ENCODE measurements at regions not wholly inside any gene's neighbourhood (a gene's known extent, or its start where the extent isn't known, plus 50 kb on each side); places are given as distances from the start of the nearest gene placed in this dataset.
A peak's percentile ranks its signal among the peaks of the same experiment; 100 is the strongest.

DNA sequence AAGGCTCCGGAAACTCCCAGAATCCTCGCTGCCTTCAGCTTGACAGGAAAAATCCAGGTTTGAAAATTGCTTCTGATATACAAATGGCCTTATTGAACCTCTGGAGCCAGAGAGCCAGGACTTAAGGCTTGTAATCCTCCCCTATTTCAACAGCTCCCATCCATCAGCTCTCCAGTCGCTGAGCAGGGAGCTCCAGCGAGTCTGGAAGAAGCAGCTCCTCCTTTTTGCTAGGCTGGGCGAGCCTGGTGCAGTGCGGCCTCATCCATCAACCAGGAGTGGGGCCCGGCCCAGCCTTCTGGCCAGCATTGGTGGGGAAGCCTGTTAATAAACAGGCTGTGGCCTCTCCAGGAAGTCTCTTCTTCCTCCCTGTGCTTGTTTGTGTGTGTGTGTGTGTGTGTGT, 424.4 kb downstream of the TCERG1L start:
- no peak for DNase-seq

DNA sequence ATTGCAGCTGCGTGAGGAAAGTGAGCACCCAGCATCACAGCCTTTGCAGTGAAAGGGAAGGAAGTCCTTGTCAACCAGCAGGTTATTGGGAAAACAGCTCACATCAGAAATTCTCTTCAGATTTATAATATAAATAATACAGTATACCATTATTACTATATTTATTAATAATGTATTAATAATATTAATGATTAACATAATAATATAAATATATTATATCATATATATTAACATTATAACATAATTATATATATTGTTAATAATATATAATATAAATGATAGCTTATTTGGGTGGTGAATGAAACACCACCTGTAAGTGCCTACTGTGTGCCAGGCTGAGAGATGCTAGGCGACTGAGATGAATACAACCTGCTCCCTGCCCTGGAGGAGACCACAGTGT, 423.0 kb downstream of the TCERG1L start:
- DNase-seq, result no peak

- DNase-seq, result no peak
These were observed 422.3 kb downstream of the TCERG1L start for GRCh38 chr10:130889240-130889639.

- no peak for DNase-seq
These were observed 421.7 kb downstream of the TCERG1L start for GRCh38 chr10:130889780-130890179.

GRCh38 chr10:130891066-130891465, 420.5 kb downstream of the TCERG1L start:
- no peak for DNase-seq

DNA sequence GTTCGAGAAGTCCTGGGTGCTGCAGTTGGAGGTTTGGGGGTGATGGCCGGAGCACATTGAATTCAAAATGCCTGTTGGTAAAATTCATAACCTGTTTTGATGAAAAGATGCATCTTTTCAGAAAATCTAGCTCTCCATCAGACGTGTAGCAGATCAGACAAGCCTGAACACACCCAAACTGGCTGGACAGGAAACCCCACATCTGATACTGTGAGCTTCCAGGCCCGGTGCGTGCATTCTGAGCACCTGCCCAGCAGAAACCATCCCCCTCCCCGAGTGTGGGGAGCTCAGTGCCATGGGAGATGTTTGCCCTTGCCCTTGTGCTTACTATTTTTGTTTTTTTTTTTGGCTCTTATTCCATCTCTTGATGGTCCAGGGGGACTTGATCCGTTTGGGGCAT, 417.1 kb downstream of the TCERG1L start:
- no peak for DNase-seq

DNA sequence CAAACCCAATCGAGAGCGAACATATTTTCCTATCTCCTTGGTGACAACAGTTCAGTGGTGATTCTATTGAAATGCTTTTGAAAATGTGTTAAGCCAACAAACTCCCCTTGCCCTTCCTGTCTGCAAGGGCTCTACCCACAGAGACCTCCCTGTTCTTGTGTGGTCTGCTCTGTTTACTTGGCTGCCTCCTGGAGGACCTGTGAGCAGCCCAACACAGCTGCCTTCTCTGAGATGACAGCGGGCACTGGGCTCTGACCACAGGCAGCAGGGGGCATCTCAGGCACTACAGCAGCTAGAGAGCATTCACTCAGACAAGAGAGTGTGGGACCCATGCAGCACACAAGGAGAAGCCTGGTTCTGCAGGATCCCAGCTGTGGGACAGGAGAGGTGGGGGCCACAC, 416.4 kb downstream of the TCERG1L start:
- no peak for DNase-seq

- no peak for DNase-seq
These were observed 413.7 kb downstream of the TCERG1L start for GRCh38 chr10:130897815-130898214.

GRCh38 chr10:130898381-130898780, 413.1 kb downstream of the TCERG1L start:
- DNase-seq, result no peak

DNA sequence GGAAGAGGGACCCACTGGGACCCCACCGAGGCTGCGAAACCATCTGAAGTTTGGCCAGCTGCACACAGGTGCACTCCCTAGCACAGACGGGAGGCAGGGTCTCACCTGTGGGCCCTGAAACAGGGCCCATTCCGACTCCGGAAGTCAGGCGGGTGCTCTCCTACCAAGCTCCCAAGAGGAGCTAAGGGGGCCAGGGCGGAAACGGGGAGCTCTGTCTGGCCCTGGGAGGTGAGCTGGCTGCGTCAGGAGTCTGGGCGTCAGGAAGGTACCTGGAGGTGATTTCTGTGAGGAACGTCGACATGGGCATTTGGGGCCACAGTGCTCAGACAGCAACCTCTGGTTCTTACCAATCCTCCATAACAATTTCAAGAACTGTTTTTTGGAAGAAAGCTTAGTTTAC, 411.7 kb downstream of the TCERG1L start:
- no peak for DNase-seq

DNA sequence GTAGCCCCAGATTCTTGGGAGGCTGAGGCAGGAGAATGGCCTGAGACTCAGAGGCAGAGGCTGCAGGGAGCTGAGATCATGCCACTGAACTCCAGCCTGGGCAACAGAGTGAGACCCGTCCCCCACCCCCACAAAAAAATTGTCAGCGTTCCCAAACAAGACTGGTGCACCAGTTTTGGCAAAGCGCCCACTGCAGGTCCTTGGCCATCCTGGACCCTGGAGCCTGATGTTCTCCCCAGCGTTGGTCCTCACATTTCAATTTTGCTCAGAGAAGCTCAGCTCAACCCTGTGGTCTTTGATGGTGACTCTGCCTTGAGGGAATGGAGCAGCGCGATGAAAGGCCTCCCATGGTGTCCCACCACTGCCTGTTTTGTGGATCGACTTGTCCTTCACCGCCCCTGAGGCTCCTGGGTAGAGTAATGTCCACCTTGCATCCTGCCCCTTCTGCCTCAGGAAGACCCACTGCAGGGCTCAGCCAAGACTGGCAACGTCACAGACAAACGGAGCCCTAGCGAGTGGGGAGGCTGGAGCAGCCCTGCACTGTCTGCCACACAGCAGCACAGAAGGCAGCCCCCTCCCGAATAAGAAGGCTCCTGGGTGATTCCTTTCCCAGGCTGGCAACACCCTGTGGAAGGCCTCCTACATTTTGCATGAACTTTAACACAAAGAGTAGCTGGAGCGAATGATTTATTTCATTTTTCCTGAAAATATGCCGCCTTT, 410.9 kb downstream of the TCERG1L start:
- no peak for DNase-seq

- no peak for DNase-seq
These were observed 410.0 kb downstream of the TCERG1L start for GRCh38 chr10:130901311-130902165.

- no peak for DNase-seq
These were observed 409.1 kb downstream of the TCERG1L start for GRCh38 chr10:130902471-130902870.

- DNase-seq, result no peak
These were observed 408.6 kb downstream of the TCERG1L start for GRCh38 chr10:130902929-130903328.

GRCh38 chr10:130904676-130905075, 406.8 kb downstream of the TCERG1L start:
- no peak for DNase-seq

GRCh38 chr10:130905386-130905785, 406.1 kb downstream of the TCERG1L start:
- DNase-seq, result no peak

- no peak for DNase-seq
These were observed 405.6 kb downstream of the TCERG1L start for GRCh38 chr10:130905921-130906320.

GRCh38 chr10:130910848-130911247, 400.7 kb downstream of the TCERG1L start:
- no peak for DNase-seq

DNA sequence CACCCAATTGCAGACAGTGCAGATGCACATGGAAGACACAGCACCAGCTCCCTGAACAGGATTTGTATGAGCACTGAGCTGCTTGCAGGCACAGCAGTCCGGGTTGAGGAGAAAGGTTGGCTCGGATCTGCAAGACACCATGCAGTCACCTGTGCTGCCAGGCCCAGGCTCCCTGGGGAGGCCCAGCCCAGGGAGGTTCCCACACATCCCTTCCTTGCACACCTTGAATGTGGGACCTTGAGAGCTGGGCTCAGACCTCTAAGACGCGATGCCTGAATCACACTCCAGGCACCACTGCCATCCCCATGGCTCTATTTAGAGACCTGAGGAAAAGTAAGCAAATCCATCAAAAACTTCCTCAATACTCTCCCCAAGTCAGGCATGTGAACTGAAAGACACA, 397.7 kb downstream of the TCERG1L start:
- no peak for DNase-seq

- DNase-seq, result peak in 1 of 3 experiments; percentile 1
These were observed 397.2 kb downstream of the TCERG1L start for GRCh38 chr10:130914367-130914766.

GRCh38 chr10:130915065-130915464, 396.5 kb downstream of the TCERG1L start:
- no peak for DNase-seq

- no peak for DNase-seq
These were observed 390.1 kb downstream of the TCERG1L start for GRCh38 chr10:130921461-130921860.

DNA sequence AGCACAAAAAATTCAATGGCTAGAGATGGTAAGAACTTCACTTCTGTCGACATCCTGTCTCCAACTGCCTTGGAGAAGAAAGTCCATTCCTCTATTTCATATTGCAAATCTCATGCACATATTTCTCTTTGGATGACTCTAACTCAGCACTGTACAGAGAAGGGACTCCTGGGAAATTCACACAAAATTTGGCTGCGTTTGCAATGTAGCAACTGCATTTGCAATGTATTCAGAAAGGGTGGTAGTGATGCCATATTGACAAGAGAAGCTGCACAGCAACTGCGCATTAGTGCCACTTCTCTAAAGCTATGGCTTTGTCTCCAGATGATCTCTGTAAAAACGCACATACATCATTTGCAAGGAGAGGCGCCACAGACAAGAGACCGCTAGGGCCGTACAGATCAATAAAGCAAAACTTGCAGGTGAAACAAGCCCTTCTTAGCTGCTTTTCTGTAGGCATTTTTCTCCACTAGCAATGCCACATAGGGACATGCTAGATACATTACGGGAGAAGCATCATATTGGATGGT, 389.5 kb downstream of the TCERG1L start:
- no peak for DNase-seq

- no peak for DNase-seq
These were observed 387.9 kb downstream of the TCERG1L start for GRCh38 chr10:130923596-130923995.

Data from NCI-H1417 (cell line).